Ovary (tissue), 7 donors: ENCODE measurements at regions not wholly inside any gene's neighbourhood (a gene's known extent, or its start where the extent isn't known, plus 50 kb on each side); places are given as distances from the start of the nearest gene placed in this dataset.

Experiments used
- DNase-seq, 5 donors: peaks; one replicate each; pipeline ENCODE4 v3.0.0-alpha.2; 2019 to 2020
- H3K27ac ChIP-seq, 2 donors: fragments of 200-600 bp; one replicate each; pipeline versions ENCODE4 v1.5.1 to v1.8.0; 2019 to 2022
- H3K27me3 ChIP-seq: fragments of 200-600 bp; one replicate; pipeline ENCODE4 v1.8.0; 2022
- H3K36me3 ChIP-seq: fragments of 200-600 bp; sonication (generic); one replicate; pipeline ENCODE4 v1.5.1; 2019
- H3K4me1 ChIP-seq: one replicate; pipeline ENCODE4 v1.8.1; 2013; ENCODE audit warnings: mild to moderate bottlenecking, moderate library complexity; ENCODE audit not compliant: insufficient read depth
- H3K4me3 ChIP-seq: fragments of 200-600 bp; sonication (generic); one replicate; pipeline ENCODE4 v1.5.1; 2017
- H3K9me3 ChIP-seq, 2 donors: fragments of 200-600 bp in 1 of 2; sonication (generic) in 1 of 2; one replicate each; pipeline versions ENCODE4 v1.5.1 to v1.8.1; 2013 to 2019; ENCODE audit warnings: mild to moderate bottlenecking in 1 of 2, moderate library complexity in 1 of 2
- CTCF ChIP-seq, 3 donors: fragments of 450-650 bp in 2 of 3; fragments of 200-600 bp in 1 of 3; IDR thresholded peaks; one replicate each; pipeline versions ENCODE4 v1.5.1 to v1.8.0; 2016 to 2022; ENCODE audit warnings: antibody characterized with exemption in 3 of 3, mild to moderate bottlenecking in 1 of 3
- EP300 ChIP-seq: sonication (generic); formaldehyde crosslinking; IDR thresholded peaks from one replicate; pipeline ENCODE4 v1.6.1; 2017; ENCODE audit warnings: antibody characterized with exemption
- POLR2A ChIP-seq: fragments of 450-650 bp; IDR thresholded peaks from one replicate; pipeline ENCODE4 v1.6.1; 2017; ENCODE audit warnings: antibody characterized with exemption, mild to moderate bottlenecking, moderate library complexity
- WGBS, 3 donors: extraction: QIAGEN DNeasy Blood & Tissue Kit in 1 of 3; methylation state at CpG; one replicate each; pipeline versions ENCODE4 v1.1.5 to v1.1.7; 2013 to 2017; 5-methylcytosine and 5-hydroxymethylcytosine counted together
- intact Hi-C, 4 donors: fragments of 100-400 bp; cut with DNase I; formaldehyde crosslinking; loops; one replicate each; pipeline versions ENCODE4 v1.11.0 to v1.15.1; 2022 to 2023
- donor health status: DM: no; HTN: no; CAD: no; lungs with moderate emphysema.
- donor health status: DM: no; HTN: no; CAD: no.
- donor health status: Bipolar disorder and iron deficiency.
- donor health status: DM: no; HTN: no; CAD: no.
- donor health status: DM: yes; HTN: yes; CAD: no.

- no peaks in the 10 kb centered on the region for H3K27me3 ChIP-seq
- H3K4me3 ChIP-seq: no peak overlapping the region
- no peaks in the 10 kb centered on the region for H3K9me3 ChIP-seq
- TF ChIP-seq CTCF (IDR thresholded peaks at IDR 0.05) (no peak), POLR2A (no peak), EP300 (no peak)
- no peaks in the 10 kb centered on the region for H3K4me1 ChIP-seq
- 56 to 61% (median 58%) methylated on average over 3 of the region's 3 CpGs for WGBS, 3 donors
- no peak for DNase-seq
- H3K36me3 ChIP-seq: no peaks in the 10 kb centered on the region
- intact Hi-C loops: no loop called here
- no peak overlapping the region for H3K27ac ChIP-seq
Measured at GRCh38 chr11:28529540-28530410, 421.6 kb downstream of the METTL15 start.

GRCh38 chr11:28529046-28529445 lies 420.9 kb downstream of the METTL15 start:
- TF ChIP-seq CTCF (IDR thresholded peaks at IDR 0.05) (no peak), EP300 (no peak), POLR2A (no peak)
- no peak for DNase-seq
- Histone ChIP-seq H3K4me1 (no peaks in the 10 kb centered on the region), H3K36me3 (no peaks in the 10 kb centered on the region), H3K9me3 (no peaks in the 10 kb centered on the region), H3K4me3 (no peak overlapping the region), H3K27ac (no peak overlapping the region), H3K27me3 (no peaks in the 10 kb centered on the region)
- intact Hi-C loops: no loop called here
- 76 to 91% (median 85%) methylated on average over 3 of the region's 3 CpGs for WGBS, 3 donors

- DNase-seq: no peak
- no peaks in the 10 kb centered on the region for H3K27me3 ChIP-seq
- intact Hi-C loops: no loop called here
- H3K27ac ChIP-seq: no peak overlapping the region
- no peaks in the 10 kb centered on the region for H3K9me3 ChIP-seq
- H3K4me3 ChIP-seq: no peak overlapping the region
- H3K4me1 ChIP-seq: no peaks in the 10 kb centered on the region
- H3K36me3 ChIP-seq: no peaks in the 10 kb centered on the region
- WGBS, 3 donors: 77 to 83% (median 80%) methylated on average over 4 of the region's 4 CpGs
- TF ChIP-seq POLR2A: no peak
- no peak for TF ChIP-seq CTCF (IDR thresholded peaks at IDR 0.05)
- no peak for TF ChIP-seq EP300
Measured at GRCh38 chr11:28528217-28528616, 420.0 kb downstream of the METTL15 start.

- DNase-seq: no peak
- Histone ChIP-seq H3K27me3 (no peaks in the 10 kb centered on the region), H3K9me3 (no peaks in the 10 kb centered on the region), H3K27ac (no peak overlapping the region), H3K36me3 (no peaks in the 10 kb centered on the region), H3K4me1 (no peaks in the 10 kb centered on the region), H3K4me3 (no peak overlapping the region)
- WGBS, 3 donors: 93 to 94% (median 93%) methylated on average over 1 of the region's 1 CpG
- TF ChIP-seq POLR2A (no peak), CTCF (IDR thresholded peaks at IDR 0.05) (no peak), EP300 (no peak)
- intact Hi-C loops: no loop called here
Measured at GRCh38 chr11:28526406-28526751, 418.2 kb downstream of the METTL15 start.
